HCT116 (cell line): ENCODE measurements at regions not wholly inside any gene's neighbourhood (a gene's known extent, or its start where the extent isn't known, plus 50 kb on each side); places are given as distances from the start of the nearest gene placed in this dataset.

Experiments
- ATAC-seq: fragments of 200-7000 bp; cut with Tn5 transposase; 2 replicates; pipeline ENCODE4 v1.9.1; 2020; ENCODE audit warnings: mild to moderate bottlenecking, moderate library complexity
- BruUV-seq: library from RNA; stranded (reverse); fragments of 400-500 nt; replicated peaks from 2 replicates; lab custom pipeline; 2021; lab: Mats Ljungman, UMichigan
- CTCF ChIA-PET: fragments of 300-600 bp; sonication (Branson Sonifier 250); formaldehyde crosslinking; loops from one replicate; lab custom pipeline; 2021; ENCODE audit warnings: antibody characterized with exemption; lab: Charles Lee
- POLR2A ChIA-PET: fragments of 300-600, 350-600 bp; sonication (Branson Sonifier 250); formaldehyde crosslinking; loops from one replicate; lab custom pipeline; 2021; ENCODE audit warnings: antibody characterized with exemption; lab: Charles Lee
- RAD21 ChIA-PET, 2 experiments: fragments of 300-600 bp; sonication (Branson Sonifier 250); formaldehyde crosslinking; loops; one replicate each; lab custom pipeline; 2023; ENCODE audit warnings: low total read pairs in 2 of 2; ENCODE audit not compliant: uncharacterized antibody in 2 of 2, unreplicated experiment in 2 of 2, low non-redundant PET in 1 of 2; lab: Charles Lee
- DNase-seq: peaks from one replicate; pipeline ENCODE4 v3.0.0-alpha.2; 2010; ENCODE audit warnings: low read depth, low spot score
- H2AFZ ChIP-seq: fragments of 200-600 bp; shearing (Covaris generic), sonication (generic); 2 replicates; pipeline ENCODE4 v1.6.1; 2017; ENCODE audit warnings: low read depth, mixed run types, mixed read lengths, antibody characterized with exemption, low read length; ENCODE audit not compliant: poor library complexity, severe bottlenecking
- H3K27ac ChIP-seq: 2 replicates; pipeline ENCODE4 v1.5.1; 2012; ENCODE audit warnings: low read depth, low read length
- H3K27me3 ChIP-seq: fragments of 200-600 bp; sonication (generic); 2 replicates; pipeline ENCODE4 v1.6.1; 2016; ENCODE audit warnings: mixed run types, low read length, mixed read lengths; ENCODE audit not compliant: insufficient read depth
- H3K36me3 ChIP-seq, 2 experiments: fragments of 200-500 bp in 1 of 2; fragments of 200-600 bp in 1 of 2; sonication (Bioruptor generic) in 1 of 2; sonication (generic) in 1 of 2; 2 replicates each; pipeline versions ENCODE4 v1.5.1 to v1.6.1; 2014 to 2016; ENCODE audit warnings: low read length in 2 of 2, inconsistent platforms in 1 of 2, mixed read lengths in 1 of 2, mixed run types in 1 of 2; ENCODE audit not compliant: insufficient read depth in 2 of 2, control insufficient read depth in 1 of 2
- H3K4me1 ChIP-seq, 2 experiments: fragments of 200-600 bp in 1 of 2; sonication (generic) in 1 of 2; 2 replicates each; pipeline versions ENCODE4 v1.5.1 to v1.6.1; 2012 to 2017; ENCODE audit warnings: low read length in 2 of 2, inconsistent platforms in 1 of 2, mild to moderate bottlenecking in 1 of 2, mixed read lengths in 1 of 2, mixed run types in 1 of 2, moderate library complexity in 1 of 2; ENCODE audit not compliant: insufficient read depth in 2 of 2, control insufficient read depth in 1 of 2
- H3K4me2 ChIP-seq: fragments of 200-600 bp; sonication (generic); 2 replicates; pipeline ENCODE4 v1.6.1; 2017; ENCODE audit warnings: mixed run types, low read length, mixed read lengths
- H3K4me3 ChIP-seq, 2 experiments: fragments of 200-600 bp in 1 of 2; sonication (generic) in 1 of 2; replicated peaks in 1 of 2; 2 replicates each; pipeline ENCODE4 v1.5.1; 2011 to 2016; ENCODE audit warnings: low read length in 2 of 2, control low read depth in 1 of 2, low read depth in 1 of 2, mild to moderate bottlenecking in 1 of 2, mixed read lengths in 1 of 2, mixed run types in 1 of 2
- H3K79me2 ChIP-seq: fragments of 200-600 bp; sonication (generic); 2 replicates; pipeline ENCODE4 v1.6.1; 2017; ENCODE audit warnings: mild to moderate bottlenecking, mixed run types, low read length, moderate library complexity, mixed read lengths; ENCODE audit not compliant: insufficient read depth
- H3K9ac ChIP-seq: fragments of 200-600 bp; sonication (generic); 2 replicates; pipeline ENCODE4 v1.6.1; 2016; ENCODE audit warnings: low read length, mixed read lengths
- H3K9me2 ChIP-seq: fragments of 200-600 bp; sonication (generic), shearing (Covaris generic); 2 replicates; pipeline ENCODE4 v1.6.1; 2017; ENCODE audit warnings: mixed run types, mild to moderate bottlenecking, moderate library complexity; ENCODE audit not compliant: insufficient read depth
- H3K9me3 ChIP-seq, 2 experiments: fragments of 200-500 bp in 1 of 2; fragments of 200-600 bp in 1 of 2; sonication (Bioruptor generic) in 1 of 2; sonication (generic) in 1 of 2; 2 replicates each; pipeline ENCODE4 v1.6.1; 2014 to 2017; ENCODE audit warnings: low read length in 2 of 2, mixed read lengths in 2 of 2, inconsistent platforms in 1 of 2, low read depth in 1 of 2, mild to moderate bottlenecking in 1 of 2, mixed run types in 1 of 2, moderate library complexity in 1 of 2; ENCODE audit not compliant: control insufficient read depth in 1 of 2, insufficient read depth in 1 of 2
- H4K20me1 ChIP-seq: fragments of 200-600 bp; sonication (generic), shearing (Covaris generic); 2 replicates; pipeline ENCODE4 v1.6.1; 2017; ENCODE audit warnings: mixed run types, mild to moderate bottlenecking, moderate library complexity; ENCODE audit not compliant: insufficient read depth
- ATF3 ChIP-seq: IDR thresholded peaks from 2 replicates; pipeline ENCODE4 v1.6.1; 2012
- CBX3 ChIP-seq: IDR thresholded peaks from 2 replicates; pipeline ENCODE4 v1.6.1; 2012; ENCODE audit warnings: low read depth
- EGR1 ChIP-seq: IDR thresholded peaks from 2 replicates; pipeline ENCODE4 v1.6.1; 2012; ENCODE audit warnings: low read depth
- FOSL1 ChIP-seq: IDR thresholded peaks from 2 replicates; pipeline ENCODE4 v1.6.1; 2012; ENCODE audit warnings: low read depth
- JUND ChIP-seq: IDR thresholded peaks from 2 replicates; pipeline ENCODE4 v1.6.1; 2012
- POLR2A ChIP-seq: IDR thresholded peaks from 2 replicates; pipeline ENCODE4 v1.7.0; 2011; ENCODE audit warnings: borderline replicate concordance; ENCODE audit not compliant: insufficient read depth, insufficient read length; ENCODE audit errors: extremely low read depth
- RAD21 ChIP-seq: IDR thresholded peaks from 2 replicates; pipeline ENCODE4 v1.6.1; 2012; ENCODE audit warnings: low read depth, mild to moderate bottlenecking
- SIN3A ChIP-seq: IDR thresholded peaks from 2 replicates; pipeline ENCODE4 v1.6.1; 2012; ENCODE audit warnings: low read depth
- SP1 ChIP-seq: IDR thresholded peaks from 2 replicates; pipeline ENCODE4 v1.6.1; 2012; ENCODE audit warnings: low read depth
- SRF ChIP-seq: IDR thresholded peaks from 2 replicates; pipeline ENCODE4 v1.6.1; 2012; ENCODE audit warnings: low read depth
- YY1 ChIP-seq: IDR thresholded peaks from 2 replicates; pipeline ENCODE4 v1.6.1; 2011; ENCODE audit warnings: low read length, low read depth, moderate library complexity, mild to moderate bottlenecking; ENCODE audit not compliant: insufficient replicate concordance; ENCODE audit errors: extremely low read depth
- ZFX ChIP-seq: fragments of 450-650 bp; IDR thresholded peaks from 2 replicates; pipeline ENCODE4 v1.6.1; 2017
- ZNF274 ChIP-seq: fragments of 200-500 bp; sonication (Bioruptor generic); IDR thresholded peaks from 2 replicates; pipeline ENCODE4 v1.6.1; 2014; ENCODE audit warnings: mild to moderate bottlenecking, low read depth, low read length, inconsistent platforms
- intact Hi-C: fragments of 100-400 bp; cut with micrococcal nuclease; formaldehyde crosslinking; loops from 2 replicates; pipeline ENCODE4 v1.10.0; 2022
- TF ChIP-seq, protein P1 (sequence below), 3 experiments: fragments of 200-600 bp in 1 of 3; sonication (generic) in 1 of 3; IDR thresholded peaks in 2 of 3; conservative IDR thresholded peaks in 1 of 3; 2 replicates each; pipeline ENCODE4 v1.5.1; 2012 to 2017; ENCODE audit warnings: low read depth in 2 of 3, low read length in 2 of 3, antibody characterized with exemption in 1 of 3, borderline replicate concordance in 1 of 3, control low read depth in 1 of 3, mild to moderate bottlenecking in 1 of 3, mixed read lengths in 1 of 3, mixed run types in 1 of 3, moderate library complexity in 1 of 3; ENCODE audit not compliant: insufficient read depth in 1 of 3

DNA sequence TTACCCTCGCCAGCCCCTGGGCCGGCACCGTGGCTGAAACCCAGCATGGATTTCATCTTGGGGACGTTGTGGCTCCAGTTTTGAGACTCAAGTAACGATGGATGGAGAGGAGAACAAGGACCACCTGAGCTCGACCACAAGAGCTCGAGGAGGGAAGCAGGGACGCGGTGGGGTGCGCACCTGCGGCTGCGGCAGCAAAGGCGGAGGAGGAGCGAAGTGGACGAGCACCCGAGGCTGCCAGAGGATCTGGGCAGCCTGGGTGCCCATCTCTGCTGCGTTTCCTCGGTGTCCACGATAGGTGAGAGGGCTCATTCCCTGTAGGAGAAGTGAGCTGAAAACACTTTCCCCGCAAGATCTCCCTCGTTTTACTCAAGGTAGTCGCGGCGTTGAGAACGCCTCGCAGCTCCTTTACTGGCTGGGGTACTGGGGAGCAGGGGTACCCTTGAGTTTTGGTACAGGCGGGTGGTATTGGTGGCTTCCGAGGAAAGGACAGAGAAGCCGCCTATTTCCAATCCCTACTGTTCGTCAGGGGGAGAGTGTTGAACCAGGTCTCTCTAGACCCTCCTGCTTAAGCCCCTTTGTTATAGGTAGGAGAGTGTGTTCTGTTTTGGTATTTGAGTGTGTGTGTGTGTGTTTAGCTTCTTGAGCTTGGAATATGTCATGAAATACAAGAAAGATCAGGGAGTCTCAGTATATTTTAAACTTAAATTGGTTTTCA lies 137.7 kb downstream of the TRIM27 start:
- no peak overlapping the region for H3K27ac ChIP-seq
- H3K4me1 ChIP-seq = peaks cover under 1 to 16% of the 10 kb centered on the region in 2 experiments; a peak in 2 of 4 replicates
- H3K79me2 ChIP-seq = no peaks in the 10 kb centered on the region
- H3K27me3 ChIP-seq = no peaks in the 10 kb centered on the region
- no peak overlapping the region for H2AFZ ChIP-seq
- intact Hi-C loops = no loop called here
- no TSS peak for BruUV-seq
- ChIA-PET RAD21 (no interaction called here), POLR2A (no interaction called here), CTCF (no interaction called here)
- no peak overlapping the region for H3K9ac ChIP-seq
- no peaks in the 10 kb centered on the region for H3K36me3 ChIP-seq
- H3K9me2 ChIP-seq = no peaks in the 10 kb centered on the region
- no peaks in the 10 kb centered on the region for H3K9me3 ChIP-seq
- no peak for TF ChIP-seq FOSL1
- ATAC-seq (no peak), DNase-seq (no peak)
- H3K4me3 ChIP-seq = no peak overlapping the region
- H4K20me1 ChIP-seq = no peaks in the 10 kb centered on the region
- no peak overlapping the region for H3K4me2 ChIP-seq

DNA sequence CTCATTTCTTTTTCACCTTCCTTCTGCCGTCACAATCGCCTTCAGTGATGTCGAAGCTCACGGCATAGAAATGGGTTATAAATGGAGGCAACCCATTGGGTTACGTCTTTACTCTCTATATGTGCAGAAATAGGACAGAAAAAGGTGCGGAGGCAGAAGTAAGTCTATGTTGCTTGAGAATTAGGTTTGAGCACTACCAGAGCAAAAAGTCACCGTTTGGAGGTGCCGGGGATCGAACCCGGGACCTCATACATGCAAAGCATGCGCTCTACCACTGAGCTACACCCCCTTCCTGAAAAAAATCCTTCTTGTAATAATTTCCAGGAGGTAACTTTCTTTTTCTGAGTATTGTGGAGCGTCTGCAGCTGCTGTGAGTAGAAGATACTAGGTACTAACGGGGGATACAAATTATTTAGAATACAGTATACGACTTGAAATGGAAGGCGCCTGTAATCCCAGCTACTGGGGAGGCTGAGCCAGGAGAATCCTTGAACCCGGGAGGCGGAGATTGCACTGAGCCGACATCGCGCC lies 134.2 kb downstream of the TRIM27 start:
- BruUV-seq = no TSS peak
- Histone ChIP-seq H3K79me2 (no peaks in the 10 kb centered on the region), H3K9me3 (no peaks in the 10 kb centered on the region), H3K27me3 (no peaks in the 10 kb centered on the region), H3K9me2 (no peaks in the 10 kb centered on the region), H3K4me2 (peak overlapping the region; percentile 84), H3K4me1 (peaks cover 5 to 23% of the 10 kb centered on the region in 2 experiments; a peak in 2 of 4 replicates), H3K36me3 (no peaks in the 10 kb centered on the region), H3K4me3 (peak overlapping the region; percentile 48 to 55), H3K27ac (peak overlapping the region; percentile 5; the same call in 1 of the 2 replicates), H4K20me1 (no peaks in the 10 kb centered on the region), H3K9ac (peak overlapping the region; percentile 43), H2AFZ (peak overlapping the region; percentile 95)
- ChIA-PET POLR2A (interaction anchor here (1.0 to 1.2 kb wide), 2 partner anchors 31 to 48 kb away, joined by 4 to 8 read pairs; no protein-coding TSS in a partner anchor), RAD21 (no interaction called here), CTCF (interaction anchor here (1.0 to 1.5 kb wide), 2 partner anchors 17 to 48 kb away, joined by 3 to 6 read pairs; no protein-coding TSS in a partner anchor)
- intact Hi-C loops = loop anchor here (2.0 kb wide), 1 partner anchor 47 kb away; no protein-coding TSS in a partner anchor
- TF ChIP-seq SP1 (no peak), FOSL1 (no peak), YY1 (no peak), JUND (no peak), RAD21 (no peak), ZFX (no peak), ZNF274 (no peak), EGR1 (0 out of 2 replicates have a peak, but pooled peaks have one; percentile 26), POLR2A (no peak), CBX3 (peak; percentile 65), SRF (no peak), ATF3 (peak; percentile 89), SIN3A (no peak)
- TF ChIP-seq, protein P1, sequence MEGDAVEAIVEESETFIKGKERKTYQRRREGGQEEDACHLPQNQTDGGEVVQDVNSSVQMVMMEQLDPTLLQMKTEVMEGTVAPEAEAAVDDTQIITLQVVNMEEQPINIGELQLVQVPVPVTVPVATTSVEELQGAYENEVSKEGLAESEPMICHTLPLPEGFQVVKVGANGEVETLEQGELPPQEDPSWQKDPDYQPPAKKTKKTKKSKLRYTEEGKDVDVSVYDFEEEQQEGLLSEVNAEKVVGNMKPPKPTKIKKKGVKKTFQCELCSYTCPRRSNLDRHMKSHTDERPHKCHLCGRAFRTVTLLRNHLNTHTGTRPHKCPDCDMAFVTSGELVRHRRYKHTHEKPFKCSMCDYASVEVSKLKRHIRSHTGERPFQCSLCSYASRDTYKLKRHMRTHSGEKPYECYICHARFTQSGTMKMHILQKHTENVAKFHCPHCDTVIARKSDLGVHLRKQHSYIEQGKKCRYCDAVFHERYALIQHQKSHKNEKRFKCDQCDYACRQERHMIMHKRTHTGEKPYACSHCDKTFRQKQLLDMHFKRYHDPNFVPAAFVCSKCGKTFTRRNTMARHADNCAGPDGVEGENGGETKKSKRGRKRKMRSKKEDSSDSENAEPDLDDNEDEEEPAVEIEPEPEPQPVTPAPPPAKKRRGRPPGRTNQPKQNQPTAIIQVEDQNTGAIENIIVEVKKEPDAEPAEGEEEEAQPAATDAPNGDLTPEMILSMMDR (IDR thresholded peaks at IDR 0.05 in 2 of 3, conservative IDR thresholded peaks at IDR 0.05 in 1 of 3; ENCODE audit: borderline replicate concordance in 1 of 3, insufficient read depth in 1 of 3, low read depth in 2 of 3, low read length in 2 of 3) = no peak
- peak; percentile 67 for ATAC-seq
- DNase-seq = peak; percentile 68
